ENCODE measurements at regions not wholly inside any gene's neighbourhood (a gene's known extent, or its start where the extent isn't known, plus 50 kb on each side); places are given as distances from the start of the nearest gene placed in this dataset.
"Not testable (repeated sequence)": the region's sequence is repeated elsewhere in the genome, so short reads cannot be mapped to it uniquely, and the experiment has no call there.

- DNase-seq = no peak
Observed at GRCh38 chr6:152811785-152812184, 61.2 kb downstream of the VIP start.

GRCh38 chr6:152815230-152815872 lies 64.8 kb downstream of the VIP start:
- no peak for DNase-seq

DNA sequence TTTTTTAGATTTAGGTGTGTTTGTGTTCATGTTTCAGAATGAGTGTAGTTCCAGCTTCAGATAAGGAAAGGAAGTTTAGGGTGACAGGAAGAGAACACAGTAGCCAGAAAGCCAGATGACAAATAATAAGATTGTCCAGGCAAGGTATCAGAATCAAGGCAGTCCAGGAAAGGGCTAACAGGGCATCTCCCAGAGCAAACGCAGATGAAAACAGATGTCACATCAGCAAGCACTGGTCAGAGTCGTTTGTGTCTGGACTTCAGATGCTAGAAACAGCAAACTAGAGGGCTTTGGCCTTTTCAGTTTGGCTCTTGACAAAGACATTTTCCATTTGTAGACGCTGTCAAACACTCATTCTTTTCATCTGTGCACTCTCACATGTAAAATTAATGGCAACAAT lies 65.5 kb downstream of the VIP start:
- no peak for DNase-seq

DNA sequence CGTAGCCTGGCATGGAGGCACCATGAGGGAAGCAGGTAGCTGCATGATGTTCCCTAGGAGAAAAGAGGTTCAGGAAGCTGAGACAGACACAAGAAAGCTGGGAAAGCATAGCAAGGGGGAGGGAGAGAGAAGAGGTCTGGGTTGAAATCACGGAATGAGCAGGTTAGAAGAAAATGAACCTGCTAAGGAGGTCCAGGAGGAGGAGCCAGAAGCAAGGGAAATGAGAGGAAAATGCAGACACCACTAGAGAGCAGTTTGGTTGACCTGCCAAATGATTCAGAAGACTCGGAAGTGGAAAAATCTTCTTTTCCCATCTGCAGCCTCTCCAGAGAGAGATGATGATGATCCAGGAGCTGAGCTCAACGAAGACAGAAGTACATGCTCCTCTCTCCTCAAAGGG lies 70.9 kb downstream of the VIP start:
- DNase-seq = no peak

GRCh38 chr6:152824666-152825065 lies 74.1 kb downstream of the VIP start:
- no peak for DNase-seq

- DNase-seq = no peak
Observed at GRCh38 chr6:152828431-152828830, 77.8 kb downstream of the VIP start.

- DNase-seq = not testable (repeated sequence)
Observed at GRCh38 chr6:152834366-152834765, 83.8 kb downstream of the VIP start.

DNA sequence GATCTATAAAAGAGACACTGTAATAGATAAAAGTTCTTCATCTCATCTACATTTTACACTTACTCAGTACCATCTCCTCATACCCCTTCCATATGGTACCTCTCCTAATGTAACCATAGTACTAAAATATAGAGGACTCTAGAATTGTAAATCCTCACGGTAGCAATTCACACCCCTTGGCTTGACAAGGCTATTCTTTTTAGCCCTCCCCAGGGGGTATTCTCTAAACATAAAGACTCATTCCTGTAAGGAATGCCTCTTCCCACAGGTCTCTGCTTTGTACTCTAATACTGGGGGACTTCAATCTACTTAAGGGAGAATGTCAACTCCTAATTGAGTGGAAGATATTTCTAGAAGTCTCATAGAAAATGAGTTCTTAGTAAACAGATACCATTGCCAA lies 85.9 kb downstream of the VIP start:
- no peak for DNase-seq

GRCh38 chr6:152845421-152845820 lies 94.8 kb downstream of the VIP start:
- DNase-seq = no peak

GRCh38 chr6:152846825-152847224 lies 96.2 kb downstream of the VIP start:
- no peak for DNase-seq

GRCh38 chr6:152848919-152849318 lies 98.3 kb downstream of the VIP start:
- DNase-seq = no peak

DNA sequence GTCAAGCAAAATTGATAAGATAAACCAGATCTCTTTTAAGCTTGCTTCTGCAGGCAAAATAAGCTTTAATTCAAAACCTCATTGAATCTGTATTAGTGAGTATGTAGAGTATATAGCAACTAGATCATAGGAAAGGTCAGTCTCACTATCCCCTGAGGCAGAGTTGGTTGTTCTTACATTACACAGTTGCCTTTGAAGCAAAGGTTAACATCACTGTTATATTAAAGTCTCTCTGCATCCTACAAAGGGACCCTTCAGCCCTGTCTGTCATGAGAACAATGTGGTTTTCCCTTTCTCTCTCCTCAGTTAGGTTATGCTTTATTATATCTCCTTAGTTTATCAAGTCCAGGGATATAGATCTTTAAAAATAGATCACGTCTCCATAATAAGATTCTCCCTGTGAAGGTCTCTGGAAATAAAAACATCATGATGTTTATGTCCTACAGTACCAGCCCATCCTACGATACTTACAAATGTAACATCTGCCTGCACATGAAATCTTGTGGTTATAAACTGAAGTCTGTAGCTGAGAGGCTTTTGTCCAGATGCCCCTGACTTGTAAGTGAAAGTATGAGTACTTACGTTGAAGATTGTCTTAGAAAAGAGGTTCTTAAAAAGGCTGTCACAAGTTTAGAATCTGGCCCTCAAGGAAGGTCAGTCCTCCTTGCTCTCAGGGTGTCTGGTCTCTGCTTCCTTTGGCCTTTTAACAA lies 103.6 kb downstream of the VIP start:
- DNase-seq = no peak

DNA sequence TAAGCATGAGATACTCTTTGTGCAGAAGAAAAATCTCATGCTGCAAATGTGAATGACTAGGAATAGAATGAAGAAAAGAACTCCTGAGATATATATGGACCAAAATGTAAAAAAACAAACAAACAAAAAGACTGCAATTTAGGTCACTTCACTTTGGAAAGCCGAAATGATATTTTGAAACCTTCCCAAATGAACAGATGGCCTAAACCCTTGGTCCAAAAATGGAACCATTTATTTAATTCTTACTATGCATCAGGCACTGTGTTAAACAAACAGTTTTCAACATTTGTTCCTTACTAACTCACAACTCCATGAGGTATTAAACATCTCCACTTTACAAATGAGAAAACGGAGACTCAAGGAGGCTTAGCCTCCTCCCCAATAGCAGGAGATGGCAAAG lies 107.5 kb downstream of the VIP start:
- DNase-seq = no peak

DNA sequence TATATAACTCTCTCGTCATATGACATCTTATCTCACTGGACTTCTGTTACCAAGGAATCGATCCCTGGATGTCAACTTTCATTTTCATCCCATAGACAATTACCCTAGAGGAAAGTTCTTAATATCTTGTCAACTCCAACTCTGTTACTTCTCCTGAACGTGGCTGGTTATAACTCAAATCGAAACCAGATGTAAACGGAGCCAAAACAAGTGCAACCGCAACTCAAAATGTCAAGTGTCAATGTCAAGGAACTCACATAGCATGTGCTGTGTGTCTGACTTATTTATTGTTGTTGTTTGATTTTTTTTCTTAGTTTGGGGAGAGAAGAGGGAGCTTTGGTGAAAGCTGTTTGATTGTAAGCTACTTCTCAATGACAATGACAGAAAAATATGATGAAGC lies 108.6 kb downstream of the VIP start:
- no peak for DNase-seq

GRCh38 chr6:152863618-152864326 lies 113.2 kb downstream of the VIP start:
- DNase-seq = peak; percentile 51

- no peak for DNase-seq
Observed at GRCh38 chr6:152874267-152874666, 108.6 kb downstream of the FBXO5 start.

DNA sequence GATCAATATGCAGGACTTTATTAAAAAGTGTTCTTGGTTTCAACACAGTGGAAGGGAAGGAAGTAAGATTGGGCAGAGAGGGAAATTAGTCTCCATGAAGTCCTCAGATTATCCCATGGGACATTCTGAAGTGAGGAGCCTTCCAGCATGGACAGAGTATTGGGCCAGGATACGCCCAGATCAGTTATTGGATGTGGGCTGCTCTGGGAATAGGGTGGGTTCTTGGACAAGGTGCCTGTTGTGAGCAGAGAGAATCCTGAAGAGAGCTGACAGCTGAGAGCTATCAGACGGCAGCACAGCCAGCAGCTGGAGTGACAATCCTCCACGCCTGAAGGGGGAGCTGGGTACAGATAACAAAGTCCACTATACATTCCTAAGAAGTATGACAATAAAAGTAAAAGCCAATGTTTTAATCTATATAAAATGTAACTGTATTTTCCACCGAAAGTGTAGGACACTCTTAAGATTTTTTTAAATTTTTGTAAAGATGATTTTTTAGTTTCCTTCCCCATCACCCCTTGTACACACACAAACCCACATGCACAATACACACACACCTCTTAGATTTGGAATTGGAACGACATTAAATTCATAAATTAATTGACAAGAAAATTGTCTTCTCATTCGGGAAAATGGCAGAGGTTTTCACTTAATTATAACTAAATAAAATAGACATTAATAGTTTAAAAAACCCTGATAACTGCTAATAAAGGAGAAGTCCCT lies 107.8 kb downstream of the FBXO5 start:
- DNase-seq = no peak

- no peak for DNase-seq
Observed at GRCh38 chr6:152879681-152880080, 103.2 kb downstream of the FBXO5 start.

DNA sequence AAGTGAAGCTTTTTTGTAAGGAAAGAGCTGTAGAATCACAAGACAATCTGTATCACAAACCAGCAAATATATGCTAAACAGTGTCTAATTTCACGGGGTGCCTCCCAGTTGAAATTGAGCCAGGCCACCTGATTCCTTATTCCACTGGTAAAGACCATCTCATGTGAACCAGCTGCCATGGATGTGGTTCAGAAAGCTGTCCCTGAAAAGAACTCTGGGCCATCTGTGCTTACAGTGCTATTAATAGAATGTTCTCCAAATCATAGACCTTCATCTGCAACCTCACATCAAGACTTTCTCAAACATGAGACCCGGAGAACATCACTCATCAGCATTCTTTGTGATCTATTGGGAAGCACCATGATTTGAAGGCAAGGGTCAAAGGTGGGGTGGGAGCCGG lies 89.7 kb downstream of the FBXO5 start:
- DNase-seq = no peak

GRCh38 chr6:152896923-152897322 lies 85.9 kb downstream of the FBXO5 start:
- DNase-seq = no peak

DNA sequence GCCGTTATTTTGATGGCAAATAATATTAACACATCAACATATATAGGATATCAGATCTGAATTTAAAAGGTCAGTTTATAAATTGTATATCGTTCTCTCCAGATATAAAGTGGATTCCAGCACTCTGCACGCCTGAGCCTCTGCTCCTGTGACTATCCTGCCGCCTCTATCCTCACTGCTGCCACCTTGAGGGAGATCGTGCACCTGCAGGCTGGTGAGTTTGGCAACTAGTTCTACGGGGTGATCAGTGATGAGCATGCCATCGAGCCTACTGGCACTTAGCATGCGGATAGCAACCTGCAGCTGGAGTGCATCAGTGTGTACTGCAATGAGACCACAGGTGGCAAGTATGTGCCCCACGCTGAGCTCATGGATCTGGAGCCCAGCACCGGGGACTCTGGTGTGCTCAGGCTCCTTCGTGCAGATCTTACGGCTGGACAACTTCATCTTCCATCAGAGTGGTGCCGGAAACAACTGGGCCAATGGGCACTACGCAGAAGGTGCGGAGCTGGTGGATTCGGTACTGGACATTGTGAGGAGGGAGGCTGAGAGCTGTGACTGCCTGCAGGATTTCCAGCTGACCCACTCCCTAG lies 84.9 kb downstream of the FBXO5 start:
- DNase-seq = peak; percentile 28

DNA sequence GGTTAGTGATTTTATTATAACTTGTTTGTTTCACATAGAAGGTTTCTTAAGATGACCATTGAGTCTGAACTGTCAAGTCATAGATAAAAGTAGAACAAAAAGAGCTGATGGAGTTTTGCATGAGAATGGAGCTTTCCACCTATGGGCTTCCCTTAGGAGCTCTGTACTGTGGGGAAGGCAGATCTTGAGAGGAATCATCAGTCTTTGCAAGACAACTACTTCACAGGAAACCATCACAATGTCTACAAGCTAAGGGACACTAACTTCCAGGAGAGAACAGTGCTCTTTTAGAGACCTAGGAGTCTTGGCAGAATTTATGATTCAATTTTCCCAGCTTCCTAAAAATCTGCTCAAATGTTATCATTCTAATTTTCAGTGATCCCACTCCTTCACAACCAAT lies 78.2 kb downstream of the FBXO5 start:
- no peak for DNase-seq

Data from NCI-H345 (cell line).